ENCODE measurements at regions not wholly inside any gene's neighbourhood (a gene's known extent, or its start where the extent isn't known, plus 50 kb on each side); places are given as distances from the start of the nearest gene placed in this dataset.

- DNase-seq = no peak
- Histone ChIP-seq H3K36me3 (no peaks in the 10 kb centered on the region), H3K27me3 (no peaks in the 10 kb centered on the region), H3K27ac (no peak overlapping the region), H3K9ac (ENCODE audit: low read depth in 2 of 2, low read length in 2 of 2) (no peak overlapping the region), H3K4me3 (no peak overlapping the region), H3K4me1 (no peaks in the 10 kb centered on the region), H3K9me3 (no peaks in the 10 kb centered on the region)
- no peak for TF ChIP-seq CTCF (IDR thresholded peaks at IDR 0.05)
- intact Hi-C loops (cut with DNase I) = no loop called here
Observed at GRCh38 chr12:123083661-123084571, 67.0 kb downstream of the PITPNM2 start.

- no peak for TF ChIP-seq CTCF (IDR thresholded peaks at IDR 0.05)
- Histone ChIP-seq H3K27ac (no peak overlapping the region), H3K9ac (ENCODE audit: low read depth in 2 of 2, low read length in 2 of 2) (no peak overlapping the region), H3K4me1 (peaks cover 6% of the 10 kb centered on the region), H3K27me3 (no peaks in the 10 kb centered on the region), H3K4me3 (no peak overlapping the region), H3K36me3 (no peaks in the 10 kb centered on the region), H3K9me3 (no peaks in the 10 kb centered on the region)
- intact Hi-C loops (cut with DNase I) = no loop called here
- DNase-seq = no peak
Observed at GRCh38 chr12:123080634-123081033, 70.3 kb downstream of the PITPNM2 start.

- Histone ChIP-seq H3K27ac (no peak overlapping the region), H3K4me1 (peaks cover 6% of the 10 kb centered on the region), H3K4me3 (no peak overlapping the region), H3K9ac (ENCODE audit: low read depth in 2 of 2, low read length in 2 of 2) (no peak overlapping the region), H3K36me3 (no peaks in the 10 kb centered on the region), H3K9me3 (no peaks in the 10 kb centered on the region), H3K27me3 (no peaks in the 10 kb centered on the region)
- DNase-seq = no peak
- no peak for TF ChIP-seq CTCF (IDR thresholded peaks at IDR 0.05)
- intact Hi-C loops (cut with DNase I) = no loop called here
Observed at GRCh38 chr12:123078531-123079155, 72.2 kb downstream of the PITPNM2 start.

- no peak for TF ChIP-seq CTCF (IDR thresholded peaks at IDR 0.05)
- Histone ChIP-seq H3K9me3 (no peaks in the 10 kb centered on the region), H3K27me3 (no peaks in the 10 kb centered on the region), H3K36me3 (no peaks in the 10 kb centered on the region), H3K27ac (no peak overlapping the region), H3K4me1 (peaks cover 6% of the 10 kb centered on the region), H3K4me3 (no peak overlapping the region), H3K9ac (ENCODE audit: low read depth in 2 of 2, low read length in 2 of 2) (no peak overlapping the region)
- no peak for DNase-seq
- intact Hi-C loops (cut with DNase I) = no loop called here
Observed at GRCh38 chr12:123078120-123078465, 72.8 kb downstream of the PITPNM2 start.

GRCh38 chr12:123077298-123078119, 73.4 kb downstream of the PITPNM2 start:
- Histone ChIP-seq H3K27ac (no peak overlapping the region), H3K27me3 (no peaks in the 10 kb centered on the region), H3K9ac (ENCODE audit: low read depth in 2 of 2, low read length in 2 of 2) (no peak overlapping the region), H3K36me3 (no peaks in the 10 kb centered on the region), H3K4me3 (no peak overlapping the region), H3K9me3 (no peaks in the 10 kb centered on the region), H3K4me1 (peaks cover 6% of the 10 kb centered on the region)
- no peak for DNase-seq
- no peak for TF ChIP-seq CTCF (IDR thresholded peaks at IDR 0.05)
- intact Hi-C loops (cut with DNase I) = no loop called here

Data from colonic mucosa (tissue), 4 donors.